ENCODE measurements at regions not wholly inside any gene's neighbourhood (a gene's known extent, or its start where the extent isn't known, plus 50 kb on each side); places are given as distances from the start of the nearest gene placed in this dataset.

DNA sequence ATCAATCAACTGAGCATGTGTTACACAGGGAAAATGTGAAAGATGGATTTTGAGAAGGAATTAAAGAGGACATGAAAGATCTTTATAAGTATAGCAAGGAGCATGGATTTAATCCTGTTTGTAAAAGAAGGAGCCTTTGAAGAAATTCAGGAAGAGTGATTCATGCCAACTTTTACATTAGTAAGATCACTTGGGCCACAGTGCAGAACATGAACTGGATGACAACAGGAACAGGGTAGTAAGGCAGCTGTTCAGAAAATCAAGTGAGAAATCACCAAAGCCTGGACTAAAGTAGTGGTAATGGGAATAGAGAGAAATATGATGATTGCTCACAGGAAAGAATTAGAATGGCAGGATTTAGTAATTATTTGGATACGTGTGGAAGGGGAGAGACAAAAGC is 265.7 kb upstream of the PCDH7 start:
- H3K4me1 ChIP-seq (ENCODE audit: insufficient read depth): no peaks in the 10 kb centered on the region
- Mint-ChIP-seq H3K9me3 (no peaks in the 10 kb centered on the region; the same call in 2 of the 3 replicates), H3K27ac (no peak overlapping the region), H3K4me3 (no peak overlapping the region), H3K36me3 (ENCODE audit: low read depth) (no peaks in the 10 kb centered on the region), H3K27me3 (ENCODE audit: insufficient read depth, low read depth, poor library complexity) (peaks cover 2% of the 10 kb centered on the region), H3K4me1 (no peaks in the 10 kb centered on the region)
- DNase-seq (ENCODE audit: low spot score): no peak
- no peak overlapping the region for H3K4me2 ChIP-seq
- H3K9me2 ChIP-seq (ENCODE audit: insufficient read depth): no peaks in the 10 kb centered on the region
- TF ChIP-seq CREB1 (CRISPR knock-in tag; IDR thresholded peaks at IDR 0.05; ENCODE audit: low read depth): no peak
- TF ChIP-seq JUNB (IDR thresholded peaks at IDR 0.05; ENCODE audit: unreplicated experiment): no peak
- TF ChIP-seq EZH2 (IDR thresholded peaks at IDR 0.05; ENCODE audit: low read depth, unreplicated experiment): no peak
- TF ChIP-seq, protein P1, sequence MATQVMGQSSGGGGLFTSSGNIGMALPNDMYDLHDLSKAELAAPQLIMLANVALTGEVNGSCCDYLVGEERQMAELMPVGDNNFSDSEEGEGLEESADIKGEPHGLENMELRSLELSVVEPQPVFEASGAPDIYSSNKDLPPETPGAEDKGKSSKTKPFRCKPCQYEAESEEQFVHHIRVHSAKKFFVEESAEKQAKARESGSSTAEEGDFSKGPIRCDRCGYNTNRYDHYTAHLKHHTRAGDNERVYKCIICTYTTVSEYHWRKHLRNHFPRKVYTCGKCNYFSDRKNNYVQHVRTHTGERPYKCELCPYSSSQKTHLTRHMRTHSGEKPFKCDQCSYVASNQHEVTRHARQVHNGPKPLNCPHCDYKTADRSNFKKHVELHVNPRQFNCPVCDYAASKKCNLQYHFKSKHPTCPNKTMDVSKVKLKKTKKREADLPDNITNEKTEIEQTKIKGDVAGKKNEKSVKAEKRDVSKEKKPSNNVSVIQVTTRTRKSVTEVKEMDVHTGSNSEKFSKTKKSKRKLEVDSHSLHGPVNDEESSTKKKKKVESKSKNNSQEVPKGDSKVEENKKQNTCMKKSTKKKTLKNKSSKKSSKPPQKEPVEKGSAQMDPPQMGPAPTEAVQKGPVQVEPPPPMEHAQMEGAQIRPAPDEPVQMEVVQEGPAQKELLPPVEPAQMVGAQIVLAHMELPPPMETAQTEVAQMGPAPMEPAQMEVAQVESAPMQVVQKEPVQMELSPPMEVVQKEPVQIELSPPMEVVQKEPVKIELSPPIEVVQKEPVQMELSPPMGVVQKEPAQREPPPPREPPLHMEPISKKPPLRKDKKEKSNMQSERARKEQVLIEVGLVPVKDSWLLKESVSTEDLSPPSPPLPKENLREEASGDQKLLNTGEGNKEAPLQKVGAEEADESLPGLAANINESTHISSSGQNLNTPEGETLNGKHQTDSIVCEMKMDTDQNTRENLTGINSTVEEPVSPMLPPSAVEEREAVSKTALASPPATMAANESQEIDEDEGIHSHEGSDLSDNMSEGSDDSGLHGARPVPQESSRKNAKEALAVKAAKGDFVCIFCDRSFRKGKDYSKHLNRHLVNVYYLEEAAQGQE (IDR thresholded peaks at IDR 0.05; ENCODE audit: unreplicated experiment): no peak
- TF ChIP-seq CTCF (conservative IDR thresholded peaks at IDR 0.05; ENCODE audit: low read depth in 2 of 2): no peak
- no peak for TF ChIP-seq STAT1 (IDR thresholded peaks at IDR 0.05; ENCODE audit: unreplicated experiment)
- TF ChIP-seq ZNF114 (CRISPR knock-in tag; IDR thresholded peaks at IDR 0.05): no peak
- TF ChIP-seq, protein P2, sequence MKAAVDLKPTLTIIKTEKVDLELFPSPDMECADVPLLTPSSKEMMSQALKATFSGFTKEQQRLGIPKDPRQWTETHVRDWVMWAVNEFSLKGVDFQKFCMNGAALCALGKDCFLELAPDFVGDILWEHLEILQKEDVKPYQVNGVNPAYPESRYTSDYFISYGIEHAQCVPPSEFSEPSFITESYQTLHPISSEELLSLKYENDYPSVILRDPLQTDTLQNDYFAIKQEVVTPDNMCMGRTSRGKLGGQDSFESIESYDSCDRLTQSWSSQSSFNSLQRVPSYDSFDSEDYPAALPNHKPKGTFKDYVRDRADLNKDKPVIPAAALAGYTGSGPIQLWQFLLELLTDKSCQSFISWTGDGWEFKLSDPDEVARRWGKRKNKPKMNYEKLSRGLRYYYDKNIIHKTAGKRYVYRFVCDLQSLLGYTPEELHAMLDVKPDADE (IDR thresholded peaks at IDR 0.05): no peak
- TF ChIP-seq ZNF331 (CRISPR knock-in tag; IDR thresholded peaks at IDR 0.05; ENCODE audit: low read depth): no peak
- TF ChIP-seq NANOG (IDR thresholded peaks at IDR 0.05; ENCODE audit: borderline replicate concordance): no peak
- TF ChIP-seq, protein P3, sequence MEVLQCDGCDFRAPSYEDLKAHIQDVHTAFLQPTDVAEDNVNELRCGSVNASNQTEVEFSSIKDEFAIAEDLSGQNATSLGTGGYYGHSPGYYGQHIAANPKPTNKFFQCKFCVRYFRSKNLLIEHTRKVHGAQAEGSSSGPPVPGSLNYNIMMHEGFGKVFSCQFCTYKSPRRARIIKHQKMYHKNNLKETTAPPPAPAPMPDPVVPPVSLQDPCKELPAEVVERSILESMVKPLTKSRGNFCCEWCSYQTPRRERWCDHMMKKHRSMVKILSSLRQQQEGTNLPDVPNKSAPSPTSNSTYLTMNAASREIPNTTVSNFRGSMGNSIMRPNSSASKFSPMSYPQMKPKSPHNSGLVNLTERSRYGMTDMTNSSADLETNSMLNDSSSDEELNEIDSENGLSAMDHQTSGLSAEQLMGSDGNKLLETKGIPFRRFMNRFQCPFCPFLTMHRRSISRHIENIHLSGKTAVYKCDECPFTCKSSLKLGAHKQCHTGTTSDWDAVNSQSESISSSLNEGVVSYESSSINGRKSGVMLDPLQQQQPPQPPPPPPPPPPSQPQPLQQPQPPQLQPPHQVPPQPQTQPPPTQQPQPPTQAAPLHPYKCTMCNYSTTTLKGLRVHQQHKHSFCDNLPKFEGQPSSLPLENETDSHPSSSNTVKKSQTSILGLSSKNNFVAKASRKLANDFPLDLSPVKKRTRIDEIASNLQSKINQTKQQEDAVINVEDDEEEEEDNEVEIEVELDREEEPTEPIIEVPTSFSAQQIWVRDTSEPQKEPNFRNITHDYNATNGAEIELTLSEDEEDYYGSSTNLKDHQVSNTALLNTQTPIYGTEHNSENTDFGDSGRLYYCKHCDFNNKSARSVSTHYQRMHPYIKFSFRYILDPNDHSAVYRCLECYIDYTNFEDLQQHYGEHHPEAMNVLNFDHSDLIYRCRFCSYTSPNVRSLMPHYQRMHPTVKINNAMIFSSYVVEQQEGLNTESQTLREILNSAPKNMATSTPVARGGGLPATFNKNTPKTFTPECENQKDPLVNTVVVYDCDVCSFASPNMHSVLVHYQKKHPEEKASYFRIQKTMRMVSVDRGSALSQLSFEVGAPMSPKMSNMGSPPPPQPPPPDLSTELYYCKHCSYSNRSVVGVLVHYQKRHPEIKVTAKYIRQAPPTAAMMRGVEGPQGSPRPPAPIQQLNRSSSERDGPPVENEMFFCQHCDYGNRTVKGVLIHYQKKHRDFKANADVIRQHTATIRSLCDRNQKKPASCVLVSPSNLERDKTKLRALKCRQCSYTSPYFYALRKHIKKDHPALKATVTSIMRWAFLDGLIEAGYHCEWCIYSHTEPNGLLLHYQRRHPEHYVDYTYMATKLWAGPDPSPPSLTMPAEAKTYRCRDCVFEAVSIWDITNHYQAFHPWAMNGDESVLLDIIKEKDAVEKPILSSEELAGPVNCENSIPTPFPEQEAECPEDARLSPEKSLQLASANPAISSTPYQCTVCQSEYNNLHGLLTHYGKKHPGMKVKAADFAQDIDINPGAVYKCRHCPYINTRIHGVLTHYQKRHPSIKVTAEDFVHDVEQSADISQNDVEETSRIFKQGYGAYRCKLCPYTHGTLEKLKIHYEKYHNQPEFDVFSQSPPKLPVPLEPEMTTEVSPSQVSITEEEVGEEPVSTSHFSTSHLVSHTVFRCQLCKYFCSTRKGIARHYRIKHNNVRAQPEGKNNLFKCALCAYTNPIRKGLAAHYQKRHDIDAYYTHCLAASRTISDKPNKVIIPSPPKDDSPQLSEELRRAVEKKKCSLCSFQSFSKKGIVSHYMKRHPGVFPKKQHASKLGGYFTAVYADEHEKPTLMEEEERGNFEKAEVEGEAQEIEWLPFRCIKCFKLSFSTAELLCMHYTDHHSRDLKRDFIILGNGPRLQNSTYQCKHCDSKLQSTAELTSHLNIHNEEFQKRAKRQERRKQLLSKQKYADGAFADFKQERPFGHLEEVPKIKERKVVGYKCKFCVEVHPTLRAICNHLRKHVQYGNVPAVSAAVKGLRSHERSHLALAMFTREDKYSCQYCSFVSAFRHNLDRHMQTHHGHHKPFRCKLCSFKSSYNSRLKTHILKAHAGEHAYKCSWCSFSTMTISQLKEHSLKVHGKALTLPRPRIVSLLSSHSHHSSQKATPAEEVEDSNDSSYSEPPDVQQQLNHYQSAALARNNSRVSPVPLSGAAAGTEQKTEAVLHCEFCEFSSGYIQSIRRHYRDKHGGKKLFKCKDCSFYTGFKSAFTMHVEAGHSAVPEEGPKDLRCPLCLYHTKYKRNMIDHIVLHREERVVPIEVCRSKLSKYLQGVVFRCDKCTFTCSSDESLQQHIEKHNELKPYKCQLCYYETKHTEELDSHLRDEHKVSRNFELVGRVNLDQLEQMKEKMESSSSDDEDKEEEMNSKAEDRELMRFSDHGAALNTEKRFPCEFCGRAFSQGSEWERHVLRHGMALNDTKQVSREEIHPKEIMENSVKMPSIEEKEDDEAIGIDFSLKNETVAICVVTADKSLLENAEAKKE (CRISPR knock-in tag; IDR thresholded peaks at IDR 0.05): no peak
- TF ChIP-seq EZH2phosphoT487 (IDR thresholded peaks at IDR 0.05; ENCODE audit: unreplicated experiment): no peak
- TF ChIP-seq POLR2AphosphoS5 (IDR thresholded peaks at IDR 0.05; ENCODE audit: low read depth): no peak
- no peaks in the 10 kb centered on the region for H3K36me3 ChIP-seq (ENCODE audit: insufficient read depth)
- H3K79me2 ChIP-seq (replicated peaks; ENCODE audit: insufficient read depth): no peaks in the 10 kb centered on the region
- no peaks in the 10 kb centered on the region for H3F3A ChIP-seq (replicated peaks; ENCODE audit: low read depth)
- no peaks in the 10 kb centered on the region for H3K27me3 ChIP-seq (ENCODE audit: insufficient read depth)
- H4K20me1 ChIP-seq (replicated peaks; ENCODE audit: insufficient read depth): no peaks in the 10 kb centered on the region
- H3K4me3 ChIP-seq: no peak overlapping the region
- ATAC-seq: no peak
- no peak overlapping the region for H3K27ac ChIP-seq (ENCODE audit: low read depth)
- no peak overlapping the region for H2AFZ ChIP-seq
